Mesendoderm (in vitro differentiated cells): ENCODE measurements at regions not wholly inside any gene's neighbourhood (a gene's known extent, or its start where the extent isn't known, plus 50 kb on each side); places are given as distances from the start of the nearest gene placed in this dataset.

ENCODE experiments used
- DNase-seq: peaks from one replicate; pipeline ENCODE4 v3.0.0; 2013
- H2AK5ac ChIP-seq: 2 replicates; pipeline ENCODE4 v1.6.1; 2013; ENCODE audit warnings: low read length, inconsistent platforms
- H2BK120ac ChIP-seq: 2 replicates; pipeline ENCODE4 v1.6.1; 2013; ENCODE audit warnings: low read depth, mild to moderate bottlenecking, low read length, moderate library complexity, mixed read lengths
- H2BK15ac ChIP-seq: replicated peaks from 2 replicates; pipeline ENCODE4 v1.6.1; 2013; ENCODE audit warnings: low read depth, mild to moderate bottlenecking, moderate library complexity
- H2BK5ac ChIP-seq: 2 replicates; pipeline ENCODE4 v1.6.1; 2013; ENCODE audit warnings: low read length, inconsistent platforms
- H3K18ac ChIP-seq: 2 replicates; pipeline ENCODE4 v1.6.1; 2013; ENCODE audit warnings: mild to moderate bottlenecking, low read length, mixed read lengths
- H3K23ac ChIP-seq: one replicate; pipeline ENCODE4 v1.6.1; 2013; ENCODE audit warnings: low read length
- H3K27ac ChIP-seq: 2 replicates; pipeline ENCODE4 v1.5.1; 2013; ENCODE audit warnings: low read depth, mild to moderate bottlenecking, inconsistent platforms, low read length, moderate library complexity
- H3K27me3 ChIP-seq: 2 replicates; pipeline ENCODE4 v1.6.1; 2013; ENCODE audit warnings: low read length, control low read depth, mild to moderate bottlenecking, inconsistent platforms; ENCODE audit not compliant: insufficient read depth, poor library complexity
- H3K36me3 ChIP-seq: 2 replicates; pipeline ENCODE4 v1.6.1; 2013; ENCODE audit warnings: low read length, inconsistent platforms; ENCODE audit not compliant: control insufficient read depth, insufficient read depth
- H3K4ac ChIP-seq: one replicate; pipeline ENCODE4 v1.6.1; 2013; ENCODE audit warnings: low read depth, mild to moderate bottlenecking, low read length, moderate library complexity
- H3K4me1 ChIP-seq: 2 replicates; pipeline ENCODE4 v1.6.1; 2013; ENCODE audit warnings: low read depth, low read length, inconsistent platforms; ENCODE audit not compliant: control insufficient read depth
- H3K4me2 ChIP-seq: 2 replicates; pipeline ENCODE4 v1.6.1; 2013; ENCODE audit warnings: low read length
- H3K4me3 ChIP-seq: 2 replicates; pipeline ENCODE4 v1.5.1; 2013; ENCODE audit warnings: mild to moderate bottlenecking, low read length
- H3K56ac ChIP-seq: one replicate; pipeline ENCODE4 v1.6.1; 2013; ENCODE audit warnings: low read length
- H3K79me1 ChIP-seq: 2 replicates; pipeline ENCODE4 v1.6.1; 2013; ENCODE audit warnings: low read length, inconsistent platforms
- H3K79me2 ChIP-seq: 2 replicates; pipeline ENCODE4 v1.6.1; 2013; ENCODE audit warnings: mild to moderate bottlenecking, low read length; ENCODE audit not compliant: control insufficient read depth, insufficient read depth
- H3K9ac ChIP-seq: 2 replicates; pipeline ENCODE4 v1.6.1; 2013; ENCODE audit warnings: low read length, inconsistent platforms
- H4K5ac ChIP-seq: one replicate; pipeline ENCODE4 v1.6.1; 2013; ENCODE audit warnings: low read length
- H4K8ac ChIP-seq: one replicate; pipeline ENCODE4 v1.6.1; 2013; ENCODE audit warnings: low read depth, mild to moderate bottlenecking, control low read depth, low read length, moderate library complexity
- WGBS: extraction: QIAGEN DNeasy Blood & Tissue Kit; methylation state at CpG from one replicate; pipeline ENCODE4 v1.1.7; 2013; ENCODE audit warnings: low lambda C conversion rate, missing lambda C conversion rate; ENCODE audit not compliant: insufficient coverage; ENCODE audit errors: extremely low coverage; 5-methylcytosine and 5-hydroxymethylcytosine counted together

- Histone ChIP-seq H2AK5ac (no peak overlapping the region), H3K9ac (no peak overlapping the region), H3K27ac (no peak overlapping the region), H3K4ac (no peak overlapping the region), H4K5ac (no peak overlapping the region), H2BK15ac (no peak overlapping the region), H3K56ac (no peak overlapping the region), H3K36me3 (no peaks in the 10 kb centered on the region), H3K27me3 (no peaks in the 10 kb centered on the region), H3K79me1 (no peaks in the 10 kb centered on the region), H3K18ac (no peak overlapping the region), H3K23ac (no peak overlapping the region), H3K4me3 (no peak overlapping the region), H3K4me1 (no peaks in the 10 kb centered on the region), H3K79me2 (no peaks in the 10 kb centered on the region), H3K4me2 (no peak overlapping the region), H4K8ac (no peak overlapping the region), H2BK5ac (no peak overlapping the region), H2BK120ac (no peak overlapping the region)
- WGBS: no CpG with 5 or more reads among the region's 4 CpGs
- DNase-seq: no peak
Observed at GRCh38 chr12:126667339-126667738, 1599.6 kb upstream of the TMEM132C start.

DNA sequence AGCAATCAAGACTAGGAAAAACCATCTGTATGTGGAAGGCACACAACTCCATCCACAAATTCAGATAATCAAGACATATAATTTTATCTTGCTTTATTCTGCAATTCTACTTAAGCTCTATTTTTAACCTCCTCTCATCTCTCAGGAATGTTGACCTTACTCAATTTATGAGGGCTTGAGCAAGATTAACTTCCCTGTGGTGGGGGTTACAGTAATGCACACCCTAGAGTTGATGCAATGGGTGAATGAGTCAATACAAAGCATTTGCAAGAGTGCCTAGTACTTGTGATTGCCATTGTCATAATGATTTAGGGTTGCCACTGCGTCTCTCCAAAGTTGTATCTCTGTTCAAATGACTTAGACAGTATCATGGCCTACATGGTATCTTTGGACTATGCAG is 1598.4 kb upstream of the TMEM132C start:
- no peak overlapping the region for H2BK5ac ChIP-seq
- H3K36me3 ChIP-seq: no peaks in the 10 kb centered on the region
- no peak overlapping the region for H3K4me2 ChIP-seq
- no peak overlapping the region for H4K5ac ChIP-seq
- H3K9ac ChIP-seq: no peak overlapping the region
- no peak overlapping the region for H3K56ac ChIP-seq
- H2BK15ac ChIP-seq: no peak overlapping the region
- no peaks in the 10 kb centered on the region for H3K79me2 ChIP-seq
- H3K23ac ChIP-seq: no peak overlapping the region
- no peak overlapping the region for H2AK5ac ChIP-seq
- H3K4me3 ChIP-seq: no peak overlapping the region
- no peaks in the 10 kb centered on the region for H3K79me1 ChIP-seq
- no peak for DNase-seq
- no peaks in the 10 kb centered on the region for H3K27me3 ChIP-seq
- no peaks in the 10 kb centered on the region for H3K4me1 ChIP-seq
- H3K27ac ChIP-seq: no peak overlapping the region
- no peak overlapping the region for H4K8ac ChIP-seq
- H3K4ac ChIP-seq: no peak overlapping the region
- no CpG with 5 or more reads among the region's 1 CpG for WGBS
- H3K18ac ChIP-seq: no peak overlapping the region
- H2BK120ac ChIP-seq: no peak overlapping the region

- Histone ChIP-seq H4K5ac (no peak overlapping the region), H3K4me2 (no peak overlapping the region), H3K36me3 (no peaks in the 10 kb centered on the region), H2BK15ac (no peak overlapping the region), H3K4me1 (no peaks in the 10 kb centered on the region), H2BK5ac (no peak overlapping the region), H3K79me1 (no peaks in the 10 kb centered on the region), H2AK5ac (no peak overlapping the region), H2BK120ac (no peak overlapping the region), H3K27me3 (no peaks in the 10 kb centered on the region), H3K18ac (no peak overlapping the region), H4K8ac (no peak overlapping the region), H3K4me3 (no peak overlapping the region), H3K9ac (no peak overlapping the region), H3K56ac (no peak overlapping the region), H3K27ac (no peak overlapping the region), H3K23ac (no peak overlapping the region), H3K4ac (no peak overlapping the region), H3K79me2 (no peaks in the 10 kb centered on the region)
- no CpG with 5 or more reads among the region's 2 CpGs for WGBS
- no peak for DNase-seq
Observed at GRCh38 chr12:126668961-126669360, 1598.0 kb upstream of the TMEM132C start.

- no peak overlapping the region for H3K4me3 ChIP-seq
- H3K27ac ChIP-seq: no peak overlapping the region
- H3K79me1 ChIP-seq: no peaks in the 10 kb centered on the region
- H3K36me3 ChIP-seq: no peaks in the 10 kb centered on the region
- H3K4me2 ChIP-seq: no peak overlapping the region
- no peak overlapping the region for H3K4ac ChIP-seq
- DNase-seq: no peak
- no peak overlapping the region for H2AK5ac ChIP-seq
- H4K5ac ChIP-seq: no peak overlapping the region
- H3K18ac ChIP-seq: no peak overlapping the region
- H3K56ac ChIP-seq: no peak overlapping the region
- H2BK15ac ChIP-seq: no peak overlapping the region
- no peak overlapping the region for H2BK5ac ChIP-seq
- no peaks in the 10 kb centered on the region for H3K79me2 ChIP-seq
- no peak overlapping the region for H3K23ac ChIP-seq
- no peaks in the 10 kb centered on the region for H3K27me3 ChIP-seq
- H4K8ac ChIP-seq: no peak overlapping the region
- H3K9ac ChIP-seq: no peak overlapping the region
- H2BK120ac ChIP-seq: no peak overlapping the region
- no peaks in the 10 kb centered on the region for H3K4me1 ChIP-seq
Observed at GRCh38 chr12:126676434-126676833, 1590.5 kb upstream of the TMEM132C start.

DNA sequence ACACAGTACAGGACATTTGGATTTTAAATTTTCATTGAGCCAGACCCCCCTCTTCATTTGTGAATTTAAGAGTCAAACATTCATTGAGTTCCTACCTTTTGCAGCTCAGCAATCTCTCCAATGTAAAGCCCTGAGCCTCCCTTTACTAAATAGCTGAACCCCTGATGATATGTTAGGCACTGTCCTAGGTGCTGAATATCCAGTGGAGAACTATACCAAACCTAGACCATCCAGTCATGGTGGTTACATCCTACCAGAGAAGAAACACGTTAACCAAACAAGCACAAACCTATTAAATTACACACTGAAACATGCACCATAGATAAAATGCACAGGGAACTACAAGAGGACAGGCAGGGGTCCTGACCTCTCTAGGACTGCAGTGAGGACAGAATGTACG is 1585.3 kb upstream of the TMEM132C start:
- Histone ChIP-seq H3K4me2 (no peak overlapping the region), H3K18ac (no peak overlapping the region), H3K79me2 (no peaks in the 10 kb centered on the region)

GRCh38 chr12:126684703-126685102 is 1582.3 kb upstream of the TMEM132C start:
- Histone ChIP-seq H3K4me2 (no peak overlapping the region), H3K36me3 (no peaks in the 10 kb centered on the region), H3K56ac (no peak overlapping the region), H2BK120ac (no peak overlapping the region), H3K23ac (no peak overlapping the region), H3K9ac (no peak overlapping the region), H3K79me2 (no peaks in the 10 kb centered on the region), H4K8ac (no peak overlapping the region), H3K79me1 (no peaks in the 10 kb centered on the region), H2AK5ac (no peak overlapping the region), H3K4me1 (no peaks in the 10 kb centered on the region), H2BK5ac (no peak overlapping the region), H3K27me3 (no peaks in the 10 kb centered on the region), H3K18ac (no peak overlapping the region), H4K5ac (no peak overlapping the region), H3K27ac (no peak overlapping the region), H3K4me3 (no peak overlapping the region), H2BK15ac (no peak overlapping the region), H3K4ac (no peak overlapping the region)
- no CpG with 5 or more reads among the region's 1 CpG for WGBS
- peak; percentile 46 for DNase-seq

More for the DNA sequence above, 1585.3 kb upstream of the TMEM132C start:
- Histone ChIP-seq H4K8ac (no peak overlapping the region), H3K4me3 (no peak overlapping the region), H2BK5ac (no peak overlapping the region), H3K56ac (no peak overlapping the region), H3K4me1 (no peaks in the 10 kb centered on the region), H2BK15ac (no peak overlapping the region), H3K23ac (no peak overlapping the region), H2AK5ac (no peak overlapping the region), H3K4ac (no peak overlapping the region), H3K36me3 (no peaks in the 10 kb centered on the region), H4K5ac (no peak overlapping the region), H3K27me3 (no peaks in the 10 kb centered on the region), H3K9ac (no peak overlapping the region), H3K79me1 (no peaks in the 10 kb centered on the region), H3K27ac (no peak overlapping the region), H2BK120ac (no peak overlapping the region)
- DNase-seq: peak; percentile 33
- no CpG with 5 or more reads among the region's 2 CpGs for WGBS
